GM10266 (cell line): ENCODE measurements at regions not wholly inside any gene's neighbourhood (a gene's known extent, or its start where the extent isn't known, plus 50 kb on each side); places are given as distances from the start of the nearest gene placed in this dataset.

ENCODE experiments used
- DNase-seq: peaks from one replicate; pipeline ENCODE4 v3.0.0; 2012; ENCODE audit errors: extremely low spot score
- CTCF ChIP-seq: IDR thresholded peaks from 2 replicates; pipeline ENCODE4 v1.5.1; 2012; ENCODE audit warnings: mild to moderate bottlenecking, low read depth; ENCODE audit not compliant: control insufficient read depth, insufficient read depth; ENCODE audit errors: missing control alignments

GRCh38 chr13:47409778-47410177, 512.9 kb upstream of the HTR2A start:
- DNase-seq: no peak
- no peak for TF ChIP-seq CTCF

GRCh38 chr13:47408546-47409319, 511.9 kb upstream of the HTR2A start:
- no peak for TF ChIP-seq CTCF
- DNase-seq: no peak

GRCh38 chr13:47407808-47408207, 511.0 kb upstream of the HTR2A start:
- TF ChIP-seq CTCF: no peak
- no peak for DNase-seq

GRCh38 chr13:47399599-47399998, 502.7 kb upstream of the HTR2A start:
- DNase-seq: no peak
- no peak for TF ChIP-seq CTCF

- DNase-seq: no peak
- no peak for TF ChIP-seq CTCF
Observed at GRCh38 chr13:47397739-47398138, 500.9 kb upstream of the HTR2A start.

- TF ChIP-seq CTCF: no peak
Observed at GRCh38 chr13:47396915-47397314, 500.1 kb upstream of the HTR2A start.

GRCh38 chr13:47374741-47375140, 477.9 kb upstream of the HTR2A start:
- no peak for TF ChIP-seq CTCF
- DNase-seq: no peak

More at GRCh38 chr13:47396915-47397314, 500.1 kb upstream of the HTR2A start:
- no peak for DNase-seq
